Activated CD4-positive, alpha-beta T cell treated with anti-CD3 and anti-CD28 coated beads, Interleukin-2, amount 50 U/mL, for 4 hours (primary cell): ENCODE measurements at regions not wholly inside any gene's neighbourhood (a gene's known extent, or its start where the extent isn't known, plus 50 kb on each side); places are given as distances from the start of the nearest gene placed in this dataset.
A peak's percentile ranks its signal among the peaks of the same experiment; 100 is the strongest.
"Not testable (repeated sequence)": the region's sequence is repeated elsewhere in the genome, so short reads cannot be mapped to it uniquely, and the experiment has no call there.

ENCODE experiments used
- DNase-seq, 2 experiments: peaks; one replicate each; pipeline ENCODE4 v3.0.0-alpha.2; 2020

DNA sequence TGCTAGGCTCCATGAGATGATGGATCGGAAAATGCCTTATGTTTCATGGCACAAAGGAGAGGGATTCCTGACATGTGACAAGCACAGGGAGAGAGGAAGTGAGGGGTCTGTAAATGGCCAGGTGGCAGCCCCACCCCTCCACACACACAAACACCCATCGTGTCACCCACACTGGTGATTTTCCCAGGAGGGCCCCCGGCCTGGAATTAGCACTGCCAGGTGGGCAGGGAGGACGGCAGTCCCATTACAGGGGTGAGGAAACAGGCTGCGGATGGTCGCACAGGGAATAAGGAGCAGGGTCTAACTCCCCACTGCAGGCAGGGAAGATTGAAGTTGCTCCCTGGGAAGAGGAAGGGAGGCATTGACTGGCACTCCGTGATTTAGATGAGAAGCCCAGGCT is 395.3 kb upstream of the ZNF337 start:
- not testable (repeated sequence) for DNase-seq

- not testable (repeated sequence) for DNase-seq
Observed at GRCh38 chr20:26086195-26086594, 389.5 kb upstream of the ZNF337 start.

GRCh38 chr20:26073972-26074371 is 377.3 kb upstream of the ZNF337 start:
- not testable (repeated sequence) for DNase-seq

DNA sequence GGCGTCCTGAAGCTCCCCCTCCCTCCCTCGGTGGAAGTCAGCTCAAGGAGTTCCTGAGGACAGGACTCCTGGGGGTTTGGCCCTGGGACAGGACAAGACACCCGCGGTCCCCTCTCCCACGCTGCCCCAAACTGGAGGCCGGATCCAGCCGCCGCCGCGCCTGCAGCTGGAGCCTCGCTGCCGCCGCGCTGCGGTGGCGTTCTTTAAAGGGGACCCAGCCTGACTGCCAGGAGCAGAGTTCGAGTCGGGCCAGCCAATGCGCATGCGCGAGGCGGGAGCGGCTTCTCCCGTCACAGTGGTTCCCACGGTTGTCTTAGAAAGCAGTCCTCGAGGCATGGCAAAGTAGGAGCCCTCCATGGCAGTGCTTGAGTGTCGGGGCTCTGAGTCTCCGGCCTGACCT is 362.7 kb upstream of the ZNF337 start:
- DNase-seq = not testable (repeated sequence)

DNA sequence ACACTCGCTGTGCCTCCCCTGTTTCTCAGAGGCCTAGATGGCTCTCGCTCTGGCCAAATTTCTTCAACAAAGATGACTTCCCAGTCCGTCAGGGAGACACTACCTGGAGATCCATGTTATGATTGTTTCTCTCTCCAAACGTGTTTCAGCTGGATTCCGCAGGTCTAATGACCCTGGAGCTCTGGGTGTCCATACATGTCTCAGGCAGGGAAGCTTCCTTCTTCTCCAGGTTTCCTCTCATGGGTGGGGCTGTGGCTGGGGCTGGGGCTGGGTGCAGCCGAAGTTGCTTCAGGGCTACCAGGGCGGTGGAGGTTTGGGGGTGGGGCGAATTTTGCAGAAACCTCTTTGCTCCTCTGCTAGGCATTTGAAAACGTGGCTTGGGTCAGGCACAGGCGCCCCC is 361.8 kb upstream of the ZNF337 start:
- DNase-seq = not testable (repeated sequence)

GRCh38 chr20:26057135-26057752 is 360.6 kb upstream of the ZNF337 start:
- DNase-seq = not testable (repeated sequence)

DNA sequence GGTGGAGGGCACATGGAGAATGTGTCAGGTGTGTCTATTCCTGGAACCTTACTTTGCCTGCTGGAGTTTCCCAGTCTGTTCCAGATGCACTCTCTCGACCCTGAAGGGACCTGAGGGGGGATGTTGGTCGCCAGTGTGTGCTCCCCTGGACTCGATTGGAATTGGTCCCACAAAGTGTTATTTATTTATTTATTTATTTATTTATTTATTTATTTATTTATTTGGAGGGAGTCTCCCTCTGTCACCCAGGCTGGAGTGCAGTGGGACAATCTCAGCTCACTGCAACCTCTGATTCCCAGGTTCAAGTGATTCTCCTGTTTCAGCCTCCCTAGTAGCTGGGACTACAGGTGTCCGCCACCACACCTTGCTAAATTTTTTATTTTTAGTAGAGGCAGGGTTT is 329.1 kb upstream of the ZNF337 start:
- DNase-seq = not testable (repeated sequence)

DNA sequence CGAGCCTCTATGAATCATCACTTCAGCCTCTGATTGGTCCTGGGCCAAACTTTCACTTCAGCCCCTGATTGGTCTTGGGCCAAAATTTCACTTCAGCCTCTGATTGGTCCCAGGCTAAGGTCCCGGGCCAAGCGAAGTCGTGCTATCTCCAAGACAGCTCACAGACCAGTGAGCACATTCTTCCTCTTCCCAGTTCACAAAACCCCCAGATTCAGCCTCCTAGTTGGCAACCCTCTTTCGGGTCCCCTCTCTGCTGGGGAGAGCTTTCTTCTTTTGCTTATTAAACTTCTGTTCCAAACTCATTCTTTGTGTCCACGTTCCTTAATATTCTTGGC is 314.3 kb upstream of the ZNF337 start:
- not testable (repeated sequence) for DNase-seq

- not testable (repeated sequence) for DNase-seq
Observed at GRCh38 chr20:26010224-26010941, 313.7 kb upstream of the ZNF337 start.

DNA sequence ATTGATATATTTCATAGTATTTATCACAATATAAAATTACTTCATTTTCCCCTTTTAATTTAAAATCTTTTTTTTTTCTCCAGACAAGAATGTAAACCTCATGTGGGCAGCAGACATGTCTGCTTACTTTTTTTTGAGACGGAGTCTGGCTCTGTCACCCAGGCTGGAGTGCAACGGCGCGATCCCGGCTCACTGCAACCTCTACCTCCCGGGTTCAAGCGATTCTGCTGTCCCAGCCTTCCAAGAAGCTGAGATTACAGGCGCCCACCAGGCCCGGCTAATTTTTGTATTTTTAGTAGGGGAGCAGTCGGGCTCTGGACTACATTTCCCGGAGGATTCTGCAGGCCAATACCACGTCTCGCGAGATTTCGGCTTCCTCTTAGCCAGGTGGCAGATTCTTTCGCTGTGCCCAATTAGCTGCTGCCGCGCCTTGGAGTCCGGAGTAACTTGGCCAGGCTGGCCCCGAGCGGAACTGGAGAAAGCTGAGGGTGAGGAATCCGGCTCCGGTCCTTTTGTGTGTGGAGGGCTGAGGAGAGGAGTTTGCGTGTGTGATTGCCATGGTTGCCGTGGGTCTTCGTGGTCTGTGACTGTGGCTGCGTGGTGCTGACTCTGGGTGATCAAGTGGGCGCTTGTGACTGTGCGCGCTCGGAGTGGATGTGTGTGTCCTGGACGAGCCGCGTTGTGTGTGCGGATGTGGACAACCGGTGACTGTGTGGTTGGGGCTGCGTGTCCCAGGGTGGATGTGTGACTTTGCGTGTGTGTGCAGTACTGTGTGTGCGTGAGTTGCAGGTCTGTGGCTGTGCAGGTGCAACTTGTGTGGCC is 313.0 kb upstream of the ZNF337 start:
- DNase-seq = peak; percentile 47 to 49

- not testable (repeated sequence) for DNase-seq
Observed at GRCh38 chr20:26008026-26008425, 311.4 kb upstream of the ZNF337 start.

DNA sequence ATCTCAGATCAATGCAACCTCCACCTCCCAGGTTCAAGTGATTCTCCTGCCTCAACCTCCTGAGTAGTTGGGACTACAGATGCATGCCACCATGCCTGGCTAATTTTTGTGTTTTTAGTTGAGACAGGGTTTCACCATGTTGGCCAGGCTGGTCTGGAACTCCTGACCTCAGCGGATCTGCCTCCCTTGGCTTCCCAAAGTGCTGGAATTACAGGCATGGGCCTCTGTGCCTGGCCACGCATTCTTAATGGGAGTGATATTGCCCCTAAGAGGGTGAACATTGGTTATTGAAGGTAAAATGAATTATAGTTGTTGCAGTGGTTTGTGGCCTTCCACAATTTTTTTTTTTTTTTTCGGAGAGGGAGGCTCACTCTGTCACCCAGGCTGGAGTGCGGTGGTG is 309.5 kb upstream of the ZNF337 start:
- not testable (repeated sequence) for DNase-seq

- not testable (repeated sequence) for DNase-seq
Observed at GRCh38 chr20:26003959-26004358, 307.3 kb upstream of the ZNF337 start.

- not testable (repeated sequence) for DNase-seq
Observed at GRCh38 chr20:25997367-25998038, 300.9 kb upstream of the ZNF337 start.

GRCh38 chr20:25992146-25992545 is 295.5 kb upstream of the ZNF337 start:
- no peak for DNase-seq

DNA sequence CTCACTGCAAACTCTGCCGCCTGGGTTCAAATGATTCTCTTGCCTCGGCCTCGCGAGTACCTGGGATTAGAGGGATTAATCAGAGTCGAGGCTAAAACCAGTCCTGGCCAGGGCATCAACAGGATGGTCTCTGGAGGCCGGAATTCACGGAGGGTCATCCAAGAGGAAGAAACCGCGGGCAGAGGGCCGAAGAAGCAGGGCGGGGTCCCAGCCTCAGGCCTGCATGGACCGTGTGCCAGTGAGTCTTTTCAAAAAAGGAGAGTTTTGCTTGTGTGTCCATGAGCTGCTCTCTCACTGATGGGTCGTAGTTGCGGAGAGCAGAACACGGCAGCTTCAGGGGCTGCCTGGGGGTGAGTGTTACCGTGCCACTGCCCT is 295.1 kb upstream of the ZNF337 start:
- no peak for DNase-seq

DNA sequence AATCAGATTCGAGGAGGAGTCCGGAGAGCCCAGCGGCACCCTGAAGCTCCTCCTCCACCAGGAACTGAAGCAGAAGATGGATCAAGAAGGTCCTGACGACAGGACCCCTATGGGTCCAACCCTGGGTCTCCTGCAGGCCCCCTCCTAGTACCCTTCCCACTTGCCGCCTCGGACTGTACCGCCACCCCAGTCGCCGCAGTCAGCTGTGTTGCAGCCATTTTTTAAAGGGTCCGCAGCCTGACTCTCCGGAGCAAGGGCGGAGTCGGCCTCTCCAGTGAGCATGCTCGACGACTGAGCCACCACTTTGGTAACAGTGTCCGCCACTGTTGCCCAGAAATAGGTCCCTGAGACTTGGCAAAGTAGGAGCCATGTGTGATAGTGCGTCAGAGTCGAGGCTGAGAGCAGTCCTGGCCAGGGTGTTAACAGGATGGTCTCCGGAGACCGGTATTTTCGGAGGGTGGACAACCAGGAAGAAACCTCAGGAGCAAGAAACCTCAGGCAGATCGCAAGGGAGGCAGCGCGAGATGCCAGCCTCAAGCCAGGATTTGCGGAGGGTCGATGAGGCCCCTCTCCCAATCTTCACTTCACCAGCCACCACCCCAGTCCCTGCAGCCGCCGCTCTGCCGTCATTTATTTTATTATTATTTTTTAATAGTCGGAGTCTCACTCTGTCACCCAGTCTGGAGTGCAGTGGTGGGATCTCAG is 294.6 kb upstream of the ZNF337 start:
- DNase-seq = no peak

DNA sequence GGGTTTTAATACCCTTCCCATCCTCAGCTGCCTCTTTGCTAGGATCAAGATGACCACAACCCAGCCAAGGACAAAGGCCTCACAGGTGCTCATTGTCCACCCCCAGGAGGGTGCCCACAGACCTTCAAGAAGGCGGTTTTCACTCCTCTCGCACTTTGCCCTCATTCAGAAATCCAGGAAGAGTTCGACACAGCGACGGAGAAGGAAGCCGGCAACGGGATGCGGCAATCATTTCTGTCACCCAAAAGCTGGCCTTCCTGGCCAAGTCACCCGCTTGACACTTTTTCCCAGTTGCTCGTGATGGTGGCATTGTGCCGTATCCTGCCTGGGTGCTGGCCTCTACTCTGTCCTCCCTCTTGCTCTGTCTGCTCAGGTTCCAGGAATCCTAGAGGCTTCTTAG is 293.0 kb upstream of the ZNF337 start:
- not testable (repeated sequence) for DNase-seq

GRCh38 chr20:25989196-25989595 is 292.5 kb upstream of the ZNF337 start:
- DNase-seq = no peak

- DNase-seq = not testable (repeated sequence)
Observed at GRCh38 chr20:25987928-25988560, 291.4 kb upstream of the ZNF337 start.

- peak; percentile 48 to 51 for DNase-seq
Observed at GRCh38 chr20:25987073-25987927, 290.6 kb upstream of the ZNF337 start.
